HepG2 (cell line): ENCODE measurements at regions not wholly inside any gene's neighbourhood (a gene's known extent, or its start where the extent isn't known, plus 50 kb on each side); places are given as distances from the start of the nearest gene placed in this dataset.

Source experiments
- ZNF282 ChIP-seq: fragments of 450-650 bp; IDR thresholded peaks from 2 replicates; pipeline ENCODE4 v1.6.1; 2018; ENCODE audit not compliant: partially characterized antibody
- TF ChIP-seq, protein P1 (sequence below): sonication (generic); formaldehyde crosslinking; IDR thresholded peaks from 2 replicates; pipeline ENCODE4 v1.8.0; 2022; ENCODE audit warnings: mild to moderate bottlenecking, missing genetic modification reagents, moderate library complexity
- TF ChIP-seq, protein P2 (sequence below): sonication (generic); formaldehyde crosslinking; conservative IDR thresholded peaks from 2 replicates; pipeline ENCODE4 v1.4.0; 2020; ENCODE audit warnings: missing genetic modification reagents
- TF ChIP-seq, protein P3 (sequence below): sonication (generic); formaldehyde crosslinking; IDR thresholded peaks from 2 replicates; pipeline ENCODE4 v1.5.0; 2020; ENCODE audit warnings: mild to moderate bottlenecking, missing genetic modification reagents, moderate library complexity

DNA sequence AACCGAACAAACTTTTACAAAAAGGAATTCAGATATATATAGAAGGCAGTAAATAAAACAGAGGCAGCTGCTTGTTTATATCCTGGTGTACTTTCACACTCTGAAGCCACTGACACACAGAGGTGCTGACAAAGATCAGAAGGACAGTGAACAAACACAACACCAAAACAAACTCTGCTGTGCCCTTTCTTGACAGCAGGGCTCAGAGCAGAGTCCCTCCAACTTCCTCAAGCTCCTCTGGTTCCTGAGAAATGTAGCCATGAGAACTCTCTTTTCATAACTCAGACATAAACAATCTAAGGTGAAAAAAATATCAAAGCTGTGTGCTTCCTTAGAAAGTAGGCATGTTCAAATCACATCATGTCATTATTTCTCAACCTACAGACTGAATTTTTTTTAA is 1052.8 kb upstream of the SPRY2 start:
- TF ChIP-seq, protein P1, sequence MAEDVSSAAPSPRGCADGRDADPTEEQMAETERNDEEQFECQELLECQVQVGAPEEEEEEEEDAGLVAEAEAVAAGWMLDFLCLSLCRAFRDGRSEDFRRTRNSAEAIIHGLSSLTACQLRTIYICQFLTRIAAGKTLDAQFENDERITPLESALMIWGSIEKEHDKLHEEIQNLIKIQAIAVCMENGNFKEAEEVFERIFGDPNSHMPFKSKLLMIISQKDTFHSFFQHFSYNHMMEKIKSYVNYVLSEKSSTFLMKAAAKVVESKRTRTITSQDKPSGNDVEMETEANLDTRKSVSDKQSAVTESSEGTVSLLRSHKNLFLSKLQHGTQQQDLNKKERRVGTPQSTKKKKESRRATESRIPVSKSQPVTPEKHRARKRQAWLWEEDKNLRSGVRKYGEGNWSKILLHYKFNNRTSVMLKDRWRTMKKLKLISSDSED (CRISPR knock-in tag), result no peak
- TF ChIP-seq, protein P2, sequence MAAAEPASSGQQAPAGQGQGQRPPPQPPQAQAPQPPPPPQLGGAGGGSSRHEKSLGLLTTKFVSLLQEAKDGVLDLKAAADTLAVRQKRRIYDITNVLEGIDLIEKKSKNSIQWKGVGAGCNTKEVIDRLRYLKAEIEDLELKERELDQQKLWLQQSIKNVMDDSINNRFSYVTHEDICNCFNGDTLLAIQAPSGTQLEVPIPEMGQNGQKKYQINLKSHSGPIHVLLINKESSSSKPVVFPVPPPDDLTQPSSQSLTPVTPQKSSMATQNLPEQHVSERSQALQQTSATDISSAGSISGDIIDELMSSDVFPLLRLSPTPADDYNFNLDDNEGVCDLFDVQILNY (CRISPR knock-in tag), result no peak
- no peak for TF ChIP-seq ZNF282
- TF ChIP-seq, protein P3, sequence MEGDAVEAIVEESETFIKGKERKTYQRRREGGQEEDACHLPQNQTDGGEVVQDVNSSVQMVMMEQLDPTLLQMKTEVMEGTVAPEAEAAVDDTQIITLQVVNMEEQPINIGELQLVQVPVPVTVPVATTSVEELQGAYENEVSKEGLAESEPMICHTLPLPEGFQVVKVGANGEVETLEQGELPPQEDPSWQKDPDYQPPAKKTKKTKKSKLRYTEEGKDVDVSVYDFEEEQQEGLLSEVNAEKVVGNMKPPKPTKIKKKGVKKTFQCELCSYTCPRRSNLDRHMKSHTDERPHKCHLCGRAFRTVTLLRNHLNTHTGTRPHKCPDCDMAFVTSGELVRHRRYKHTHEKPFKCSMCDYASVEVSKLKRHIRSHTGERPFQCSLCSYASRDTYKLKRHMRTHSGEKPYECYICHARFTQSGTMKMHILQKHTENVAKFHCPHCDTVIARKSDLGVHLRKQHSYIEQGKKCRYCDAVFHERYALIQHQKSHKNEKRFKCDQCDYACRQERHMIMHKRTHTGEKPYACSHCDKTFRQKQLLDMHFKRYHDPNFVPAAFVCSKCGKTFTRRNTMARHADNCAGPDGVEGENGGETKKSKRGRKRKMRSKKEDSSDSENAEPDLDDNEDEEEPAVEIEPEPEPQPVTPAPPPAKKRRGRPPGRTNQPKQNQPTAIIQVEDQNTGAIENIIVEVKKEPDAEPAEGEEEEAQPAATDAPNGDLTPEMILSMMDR, result no peak
